ENCODE measurements at regions not wholly inside any gene's neighbourhood (a gene's known extent, or its start where the extent isn't known, plus 50 kb on each side); places are given as distances from the start of the nearest gene placed in this dataset.

GRCh38 chr11:25901415-25901814, 430.5 kb upstream of the ANO3 start:
- H3K4me1 ChIP-seq, result no peaks in the 10 kb centered on the region
- H3K4me3 ChIP-seq, result no peak overlapping the region
- no peaks in the 10 kb centered on the region for H3K9me3 ChIP-seq
- intact Hi-C loops (cut with DNase I; ENCODE audit: low total_unique reads), result no loop called here
- no peaks in the 10 kb centered on the region for H3K36me3 ChIP-seq
- no peak overlapping the region for H3K27ac ChIP-seq
- TF ChIP-seq POLR2A (IDR thresholded peaks at IDR 0.05) (no peak), CTCF (IDR thresholded peaks at IDR 0.05) (no peak)
- no peak for DNase-seq
- H3K27me3 ChIP-seq, result no peaks in the 10 kb centered on the region

GRCh38 chr11:25902476-25902875, 429.5 kb upstream of the ANO3 start:
- H3K27ac ChIP-seq, result no peak overlapping the region
- no peaks in the 10 kb centered on the region for H3K27me3 ChIP-seq
- no peak for DNase-seq
- intact Hi-C loops (cut with DNase I; ENCODE audit: low total_unique reads), result no loop called here
- no peaks in the 10 kb centered on the region for H3K9me3 ChIP-seq
- H3K4me3 ChIP-seq, result no peak overlapping the region
- H3K36me3 ChIP-seq, result no peaks in the 10 kb centered on the region
- TF ChIP-seq POLR2A (IDR thresholded peaks at IDR 0.05) (no peak), CTCF (IDR thresholded peaks at IDR 0.05) (no peak)
- no peaks in the 10 kb centered on the region for H3K4me1 ChIP-seq

- no peak for DNase-seq
- intact Hi-C loops (cut with DNase I; ENCODE audit: low total_unique reads), result no loop called here
- no peak overlapping the region for H3K4me3 ChIP-seq
- TF ChIP-seq CTCF (IDR thresholded peaks at IDR 0.05) (no peak), POLR2A (IDR thresholded peaks at IDR 0.05) (no peak)
- H3K9me3 ChIP-seq, result no peaks in the 10 kb centered on the region
- no peaks in the 10 kb centered on the region for H3K27me3 ChIP-seq
- no peaks in the 10 kb centered on the region for H3K4me1 ChIP-seq
- no peaks in the 10 kb centered on the region for H3K36me3 ChIP-seq
- no peak overlapping the region for H3K27ac ChIP-seq
Measured at GRCh38 chr11:25908726-25909125, 423.2 kb upstream of the ANO3 start.

- intact Hi-C loops (cut with DNase I; ENCODE audit: low total_unique reads), result no loop called here
- Histone ChIP-seq H3K4me1 (no peaks in the 10 kb centered on the region), H3K27me3 (no peaks in the 10 kb centered on the region), H3K36me3 (no peaks in the 10 kb centered on the region), H3K4me3 (no peak overlapping the region), H3K27ac (no peak overlapping the region), H3K9me3 (no peaks in the 10 kb centered on the region)
- TF ChIP-seq POLR2A (IDR thresholded peaks at IDR 0.05) (no peak), CTCF (IDR thresholded peaks at IDR 0.05) (no peak)
- DNase-seq, result no peak
Measured at GRCh38 chr11:25910086-25910485, 421.8 kb upstream of the ANO3 start.

- intact Hi-C loops (cut with DNase I; ENCODE audit: low total_unique reads), result no loop called here
Measured at GRCh38 chr11:25920356-25920755, 411.6 kb upstream of the ANO3 start.

More at GRCh38 chr11:25920356-25920755, 411.6 kb upstream of the ANO3 start:
- no peak for TF ChIP-seq POLR2A (IDR thresholded peaks at IDR 0.05)
- TF ChIP-seq CTCF (IDR thresholded peaks at IDR 0.05), result no peak
- DNase-seq, result no peak
- no peaks in the 10 kb centered on the region for H3K36me3 ChIP-seq
- H3K4me1 ChIP-seq, result no peaks in the 10 kb centered on the region
- no peaks in the 10 kb centered on the region for H3K27me3 ChIP-seq
- no peak overlapping the region for H3K4me3 ChIP-seq
- H3K27ac ChIP-seq, result no peak overlapping the region
- H3K9me3 ChIP-seq, result no peaks in the 10 kb centered on the region
